H1 (cell line): ENCODE measurements at regions not wholly inside any gene's neighbourhood (a gene's known extent, or its start where the extent isn't known, plus 50 kb on each side); places are given as distances from the start of the nearest gene placed in this dataset.

Experiments
- BRCA1 ChIP-seq: IDR thresholded peaks from 2 replicates; pipeline ENCODE4 v1.6.1; 2012; ENCODE audit warnings: low read depth, low read length, improper control_type of control experiment
- CBX8 ChIP-seq: fragments of 300-800, 300-1000 bp; sonication (generic); IDR thresholded peaks from 2 replicates; pipeline ENCODE4 v1.7.1; 2016; ENCODE audit warnings: low read depth, low read length, borderline replicate concordance
- HDAC6 ChIP-seq: IDR thresholded peaks from one replicate; pipeline ENCODE4 v1.7.1; 2012; ENCODE audit warnings: low read depth, mild to moderate bottlenecking, inconsistent platforms, low read length, moderate library complexity
- POLR2A ChIP-seq, 2 experiments: IDR thresholded peaks; 1 replicate in 1 of 2; 2 replicates in 1 of 2; pipeline ENCODE4 v1.6.1; 2011; ENCODE audit warnings: low read depth in 2 of 2, low read length in 2 of 2, mild to moderate bottlenecking in 2 of 2; ENCODE audit errors: control extremely low read depth in 1 of 2
- SIX5 ChIP-seq: IDR thresholded peaks from 2 replicates; pipeline ENCODE4 v1.6.1; 2011; ENCODE audit warnings: mild to moderate bottlenecking, low read depth, low read length
- SP4 ChIP-seq: IDR thresholded peaks from 2 replicates; pipeline ENCODE4 v1.6.1; 2012; ENCODE audit warnings: low read length, inconsistent platforms
- TAF7 ChIP-seq: optimal IDR thresholded peaks from 2 replicates; pipeline ENCODE3; 2011; ENCODE audit warnings: low read depth, mild to moderate bottlenecking, inconsistent platforms, low read length, moderate library complexity, borderline replicate concordance
- TF ChIP-seq, protein P1 (sequence below), 3 experiments: IDR thresholded peaks; 1 replicate in 2 of 3; 2 replicates in 1 of 3; pipeline versions ENCODE4 v1.5.1 to v1.6.1; 2011; ENCODE audit warnings: low read length in 3 of 3, mild to moderate bottlenecking in 3 of 3, inconsistent platforms in 2 of 3, low read depth in 1 of 3, moderate library complexity in 1 of 3; ENCODE audit not compliant: insufficient read depth in 1 of 3; ENCODE audit errors: control extremely low read depth in 1 of 3
- TF ChIP-seq, protein P2 (sequence below): IDR thresholded peaks from 2 replicates; pipeline ENCODE4 v1.6.1; 2012; ENCODE audit warnings: inconsistent platforms

DNA sequence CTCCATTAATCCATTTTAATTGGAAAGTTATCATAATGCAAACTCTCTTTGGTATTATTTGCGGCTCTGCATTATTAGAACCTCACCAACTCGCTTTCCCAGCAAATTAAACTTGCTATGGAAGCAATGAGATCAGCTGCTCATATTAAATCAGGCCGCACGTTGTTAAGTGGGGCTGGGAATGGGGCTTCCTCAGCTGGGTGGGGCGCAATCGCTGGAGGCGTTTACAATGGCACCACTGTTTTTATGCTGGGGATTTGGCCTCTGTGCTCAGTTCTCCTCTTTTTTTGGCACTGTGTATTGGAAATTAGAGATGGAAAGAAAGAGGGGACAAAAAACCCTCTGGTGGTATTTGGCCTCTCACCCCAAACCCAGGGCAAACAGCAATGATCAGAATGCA, 72.2 kb downstream of the RPLP1 start:
- TF ChIP-seq SIX5, result no peak
- no peak for TF ChIP-seq SP4
- TF ChIP-seq BRCA1, result no peak
- no peak for TF ChIP-seq HDAC6
- TF ChIP-seq, protein P1, sequence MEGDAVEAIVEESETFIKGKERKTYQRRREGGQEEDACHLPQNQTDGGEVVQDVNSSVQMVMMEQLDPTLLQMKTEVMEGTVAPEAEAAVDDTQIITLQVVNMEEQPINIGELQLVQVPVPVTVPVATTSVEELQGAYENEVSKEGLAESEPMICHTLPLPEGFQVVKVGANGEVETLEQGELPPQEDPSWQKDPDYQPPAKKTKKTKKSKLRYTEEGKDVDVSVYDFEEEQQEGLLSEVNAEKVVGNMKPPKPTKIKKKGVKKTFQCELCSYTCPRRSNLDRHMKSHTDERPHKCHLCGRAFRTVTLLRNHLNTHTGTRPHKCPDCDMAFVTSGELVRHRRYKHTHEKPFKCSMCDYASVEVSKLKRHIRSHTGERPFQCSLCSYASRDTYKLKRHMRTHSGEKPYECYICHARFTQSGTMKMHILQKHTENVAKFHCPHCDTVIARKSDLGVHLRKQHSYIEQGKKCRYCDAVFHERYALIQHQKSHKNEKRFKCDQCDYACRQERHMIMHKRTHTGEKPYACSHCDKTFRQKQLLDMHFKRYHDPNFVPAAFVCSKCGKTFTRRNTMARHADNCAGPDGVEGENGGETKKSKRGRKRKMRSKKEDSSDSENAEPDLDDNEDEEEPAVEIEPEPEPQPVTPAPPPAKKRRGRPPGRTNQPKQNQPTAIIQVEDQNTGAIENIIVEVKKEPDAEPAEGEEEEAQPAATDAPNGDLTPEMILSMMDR (IDR thresholded peaks at IDR 0.05; ENCODE audit: control extremely low read depth in 1 of 3, insufficient read depth in 1 of 3, low read depth in 1 of 3, low read length in 3 of 3), result no peak
- no peak for TF ChIP-seq TAF7
- TF ChIP-seq POLR2A (IDR thresholded peaks at IDR 0.05; ENCODE audit: control extremely low read depth in 1 of 2, low read depth in 2 of 2, low read length in 2 of 2), result no peak
- TF ChIP-seq CBX8, result no peak
- TF ChIP-seq, protein P2, sequence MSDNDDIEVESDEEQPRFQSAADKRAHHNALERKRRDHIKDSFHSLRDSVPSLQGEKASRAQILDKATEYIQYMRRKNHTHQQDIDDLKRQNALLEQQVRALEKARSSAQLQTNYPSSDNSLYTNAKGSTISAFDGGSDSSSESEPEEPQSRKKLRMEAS, result no peak
